CD14-positive monocyte (primary cell): ENCODE measurements at regions not wholly inside any gene's neighbourhood (a gene's known extent, or its start where the extent isn't known, plus 50 kb on each side); places are given as distances from the start of the nearest gene placed in this dataset.

Source experiments
- DNase-seq, 3 donors: peaks; one replicate each; pipeline ENCODE4 v3.0.0-alpha.2; 2011 to 2022
- H2AFZ ChIP-seq: 2 replicates; pipeline ENCODE4 v1.6.0; 2012; ENCODE audit warnings: mild to moderate bottlenecking, low read depth, low read length, inconsistent platforms; ENCODE audit not compliant: insufficient read depth, poor library complexity, severe bottlenecking
- H3K27ac ChIP-seq, 2 donors: 1 replicate in 1 of 2; 2 replicates in 1 of 2; pipeline ENCODE4 v1.5.1; 2012 to 2013; ENCODE audit warnings: low read length in 2 of 2, control low read depth in 1 of 2, inconsistent platforms in 1 of 2, low read depth in 1 of 2, mild to moderate bottlenecking in 1 of 2
- H3K27me3 ChIP-seq, 2 donors: one replicate each; pipeline versions ENCODE4 v1.6.0 to v1.6.1; 2011 to 2013; ENCODE audit warnings: low read length in 2 of 2; ENCODE audit not compliant: control insufficient read depth in 2 of 2, insufficient read depth in 2 of 2
- H3K36me3 ChIP-seq, 2 donors: replicated peaks in 1 of 2; 1 replicate in 1 of 2; 2 replicates in 1 of 2; pipeline versions ENCODE4 v1.5.1 to v1.6.1; 2012 to 2013; ENCODE audit warnings: low read length in 2 of 2, control low read depth in 1 of 2, inconsistent platforms in 1 of 2, mild to moderate bottlenecking in 1 of 2; ENCODE audit not compliant: insufficient read depth in 2 of 2, control insufficient read depth in 1 of 2
- H3K4me1 ChIP-seq, 2 donors: 1 replicate in 1 of 2; 2 replicates in 1 of 2; pipeline versions ENCODE4 v1.5.1 to v1.6.1; 2012 to 2013; ENCODE audit warnings: low read length in 2 of 2, control low read depth in 1 of 2, inconsistent platforms in 1 of 2, mild to moderate bottlenecking in 1 of 2, moderate library complexity in 1 of 2; ENCODE audit not compliant: insufficient read depth in 2 of 2, control insufficient read depth in 1 of 2
- H3K4me2 ChIP-seq: replicated peaks from 2 replicates; pipeline ENCODE3; 2012; ENCODE audit warnings: low read length, moderate library complexity, mild to moderate bottlenecking; ENCODE audit not compliant: poor library complexity, severe bottlenecking; ENCODE audit errors: extremely low read depth
- H3K4me3 ChIP-seq, 3 experiments: fragments of 200-600 bp in 1 of 3; sonication (generic) in 1 of 3; replicated peaks in 1 of 3; 1 replicate in 2 of 3; 2 replicates in 1 of 3; pipeline ENCODE4 v1.5.1; 2011 to 2013; ENCODE audit warnings: low read length in 3 of 3, mild to moderate bottlenecking in 3 of 3, control low read depth in 2 of 3, low read depth in 2 of 3, inconsistent platforms in 1 of 3, moderate library complexity in 1 of 3
- H3K79me2 ChIP-seq: 2 replicates; pipeline ENCODE4 v1.6.0; 2012; ENCODE audit warnings: mild to moderate bottlenecking, control low read depth, inconsistent platforms, low read length, moderate library complexity; ENCODE audit not compliant: insufficient read depth
- H3K9ac ChIP-seq: 2 replicates; pipeline ENCODE4 v1.6.0; 2017; ENCODE audit warnings: low read length, mild to moderate bottlenecking; ENCODE audit not compliant: insufficient read depth, poor library complexity, severe bottlenecking
- H3K9me3 ChIP-seq, 2 donors: replicated peaks in 1 of 2; 1 replicate in 1 of 2; 2 replicates in 1 of 2; pipeline versions ENCODE4 v1.5.1 to v1.6.1; 2012 to 2013; ENCODE audit warnings: low read length in 2 of 2, control low read depth in 1 of 2; ENCODE audit not compliant: control insufficient read depth in 1 of 2, insufficient read depth in 1 of 2
- H4K20me1 ChIP-seq: 2 replicates; pipeline ENCODE4 v1.6.0; 2012; ENCODE audit warnings: mild to moderate bottlenecking, low read length, control low read depth, moderate library complexity; ENCODE audit not compliant: insufficient read depth
- H3K27ac Mint-ChIP-seq, 7 donors: one replicate each; pipeline ENCODE4 v1.8.0; 2020; ENCODE audit warnings: mild to moderate bottlenecking in 7 of 7, mixed read lengths in 7 of 7, moderate library complexity in 6 of 7, inconsistent platforms in 2 of 7
- H3K27me3 Mint-ChIP-seq, 3 donors: one replicate each; pipeline ENCODE4 v1.8.0; 2021 to 2022; ENCODE audit warnings: low read depth in 3 of 3, mild to moderate bottlenecking in 3 of 3, mixed read lengths in 3 of 3, moderate library complexity in 3 of 3, inconsistent platforms in 1 of 3
- H3K36me3 Mint-ChIP-seq, 2 donors: one replicate each; pipeline ENCODE4 v1.8.0; 2020; ENCODE audit warnings: mixed read lengths in 2 of 2, inconsistent platforms in 1 of 2, mild to moderate bottlenecking in 1 of 2
- H3K4me1 Mint-ChIP-seq: one replicate; pipeline ENCODE4 v1.8.0; 2020; ENCODE audit warnings: mild to moderate bottlenecking, mixed read lengths
- H3K4me3 Mint-ChIP-seq, 2 donors: one replicate each; pipeline ENCODE4 v1.8.0; 2020; ENCODE audit warnings: mild to moderate bottlenecking in 2 of 2, mixed read lengths in 2 of 2, moderate library complexity in 1 of 2
- H3K9me3 Mint-ChIP-seq, 7 donors: one replicate each; pipeline ENCODE4 v1.8.0; 2020 to 2022; ENCODE audit warnings: mixed read lengths in 7 of 7, mild to moderate bottlenecking in 6 of 7, moderate library complexity in 6 of 7, inconsistent platforms in 2 of 7
- WGBS: methylation state at CpG from one replicate; pipeline ENCODE4 v1.1.5; 2013; ENCODE audit warnings: missing lambda C conversion rate; ENCODE audit not compliant: insufficient coverage; 5-methylcytosine and 5-hydroxymethylcytosine counted together
- intact Hi-C, 2 donors: fragments of 100-400 bp; cut with micrococcal nuclease; formaldehyde crosslinking; loops; one replicate each; pipeline versions ENCODE4 v1.15.0 to v1.15.1; 2023
- TF ChIP-seq, protein P1 (sequence below): fragments of 200-600 bp; IDR thresholded peaks from one replicate; pipeline ENCODE4 v1.8.0; 2022; ENCODE audit warnings: antibody characterized with exemption, mild to moderate bottlenecking

DNA sequence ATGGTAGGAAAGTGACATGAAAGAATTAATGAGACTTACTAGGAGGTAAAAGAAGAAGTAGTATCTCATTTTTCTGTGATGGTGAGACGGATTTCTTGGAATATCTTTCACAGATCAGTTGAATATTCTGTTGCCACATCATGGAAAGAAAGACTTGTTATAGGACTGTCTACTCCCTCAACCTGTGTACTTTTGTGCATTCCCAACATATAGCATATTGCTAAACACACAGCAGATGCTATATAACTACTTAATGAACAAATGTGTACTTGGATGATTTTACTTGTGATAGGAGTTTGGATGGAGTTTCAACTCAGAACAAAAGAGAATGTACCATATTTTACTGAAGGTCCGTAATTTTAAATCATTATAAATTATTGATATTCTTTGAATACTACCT, 128.5 kb downstream of the LURAP1L start:
- Mint-ChIP-seq H3K27me3 (peaks cover 0 to 1% (median 0%) of the 10 kb centered on the region in 3 donors), H3K4me1 (no peaks in the 10 kb centered on the region), H3K36me3 (no peaks in the 10 kb centered on the region), H3K27ac (no peak overlapping the region), H3K9me3 (peaks cover 0 to 11% (median 4%) of the 10 kb centered on the region in 7 donors), H3K4me3 (no peak overlapping the region)
- Histone ChIP-seq H3K79me2 (no peaks in the 10 kb centered on the region), H2AFZ (no peak overlapping the region), H3K4me1 (no peaks in the 10 kb centered on the region), H3K9ac (no peak overlapping the region), H3K27me3 (no peaks in the 10 kb centered on the region), H3K27ac (no peak overlapping the region), H3K4me3 (no peak overlapping the region), H3K9me3 (peaks cover 4 to 12% of the 10 kb centered on the region in 2 donors), H4K20me1 (no peaks in the 10 kb centered on the region), H3K4me2 (no peak overlapping the region), H3K36me3 (no peaks in the 10 kb centered on the region)
- TF ChIP-seq, protein P1, sequence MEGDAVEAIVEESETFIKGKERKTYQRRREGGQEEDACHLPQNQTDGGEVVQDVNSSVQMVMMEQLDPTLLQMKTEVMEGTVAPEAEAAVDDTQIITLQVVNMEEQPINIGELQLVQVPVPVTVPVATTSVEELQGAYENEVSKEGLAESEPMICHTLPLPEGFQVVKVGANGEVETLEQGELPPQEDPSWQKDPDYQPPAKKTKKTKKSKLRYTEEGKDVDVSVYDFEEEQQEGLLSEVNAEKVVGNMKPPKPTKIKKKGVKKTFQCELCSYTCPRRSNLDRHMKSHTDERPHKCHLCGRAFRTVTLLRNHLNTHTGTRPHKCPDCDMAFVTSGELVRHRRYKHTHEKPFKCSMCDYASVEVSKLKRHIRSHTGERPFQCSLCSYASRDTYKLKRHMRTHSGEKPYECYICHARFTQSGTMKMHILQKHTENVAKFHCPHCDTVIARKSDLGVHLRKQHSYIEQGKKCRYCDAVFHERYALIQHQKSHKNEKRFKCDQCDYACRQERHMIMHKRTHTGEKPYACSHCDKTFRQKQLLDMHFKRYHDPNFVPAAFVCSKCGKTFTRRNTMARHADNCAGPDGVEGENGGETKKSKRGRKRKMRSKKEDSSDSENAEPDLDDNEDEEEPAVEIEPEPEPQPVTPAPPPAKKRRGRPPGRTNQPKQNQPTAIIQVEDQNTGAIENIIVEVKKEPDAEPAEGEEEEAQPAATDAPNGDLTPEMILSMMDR = no peak
- intact Hi-C loops = no loop called here
- no peak for DNase-seq
- WGBS = no CpG with 5 or more reads among the region's 2 CpGs

DNA sequence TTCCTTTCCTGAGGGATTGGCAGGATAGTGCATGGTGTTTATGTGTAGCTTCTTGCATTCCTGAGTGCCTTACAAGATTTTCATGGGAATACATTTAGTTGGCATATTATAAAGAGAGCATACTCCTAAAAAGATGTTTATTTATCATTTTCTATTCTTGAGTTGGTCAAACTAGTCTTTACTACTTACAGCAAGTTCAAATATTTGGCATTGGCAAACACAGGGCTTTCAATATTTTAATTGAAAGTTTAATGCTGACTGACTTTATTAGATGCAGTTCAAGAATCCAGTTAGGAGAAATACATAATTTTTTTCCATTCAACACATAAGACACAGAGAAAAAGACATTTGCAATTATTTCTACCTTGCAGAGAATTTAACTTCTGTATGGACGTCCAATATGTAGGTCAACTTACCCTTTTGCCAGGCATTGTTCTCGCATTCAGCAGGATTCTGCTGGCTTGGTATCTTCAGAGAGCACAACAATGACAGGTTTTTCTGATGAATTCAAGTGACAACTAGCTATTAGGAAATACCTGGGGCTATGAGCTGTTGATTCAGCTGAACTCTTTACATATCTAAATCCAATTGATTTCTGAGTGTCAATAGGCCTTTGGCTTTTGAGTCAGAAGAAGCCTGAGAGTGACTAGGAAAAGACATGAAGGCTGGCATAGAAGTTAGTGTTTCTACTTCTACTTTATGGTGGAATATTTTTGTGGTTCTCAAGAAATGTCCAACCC, 129.6 kb downstream of the LURAP1L start:
- Mint-ChIP-seq H3K27me3 (peaks cover 0 to 1% (median 0%) of the 10 kb centered on the region in 3 donors), H3K4me1 (no peaks in the 10 kb centered on the region), H3K9me3 (peaks cover 0 to 7% (median 4%) of the 10 kb centered on the region in 7 donors), H3K4me3 (no peak overlapping the region), H3K27ac (no peak overlapping the region), H3K36me3 (no peaks in the 10 kb centered on the region)
- no peak overlapping the region for H3K4me3 ChIP-seq
- H3K9me3 ChIP-seq = peaks cover 4 to 12% of the 10 kb centered on the region in 2 donors
- no peaks in the 10 kb centered on the region for H3K27me3 ChIP-seq
- H3K4me2 ChIP-seq = no peak overlapping the region
- H3K36me3 ChIP-seq = no peaks in the 10 kb centered on the region
- no peak overlapping the region for H2AFZ ChIP-seq
- DNase-seq = no peak
- no peaks in the 10 kb centered on the region for H3K4me1 ChIP-seq
- no peak overlapping the region for H3K27ac ChIP-seq
- intact Hi-C loops = no loop called here
- TF ChIP-seq, protein P1 = no peak
- 88% methylated on average over 1 of the region's 2 CpGs for WGBS
- H3K79me2 ChIP-seq = no peaks in the 10 kb centered on the region
- no peak overlapping the region for H3K9ac ChIP-seq
- no peaks in the 10 kb centered on the region for H4K20me1 ChIP-seq
